ENCODE measurements at regions not wholly inside any gene's neighbourhood (a gene's known extent, or its start where the extent isn't known, plus 50 kb on each side); places are given as distances from the start of the nearest gene placed in this dataset.

- CTCF ChIA-PET: no interaction called here
Observed at GRCh38 chr3:180092889-180093288, 56.2 kb upstream of the PEX5L start.

GRCh38 chr3:180093535-180093934 lies 56.8 kb upstream of the PEX5L start:
- H3K27me3 ChIP-seq (ENCODE audit: control insufficient read depth, insufficient read depth, low read length): no peaks in the 10 kb centered on the region
- no peak overlapping the region for H3K4me3 ChIP-seq (ENCODE audit: low read depth, low read length)
- no peaks in the 10 kb centered on the region for H3K9me3 ChIP-seq (ENCODE audit: control insufficient read depth, insufficient read depth, low read length)
- no peak overlapping the region for H3K27ac ChIP-seq (ENCODE audit: low read depth, low read length)
- CTCF ChIA-PET: no interaction called here
- POLR2A ChIA-PET: no interaction called here
- DNase-seq (ENCODE audit: low read depth, low spot score): no peak
- TF ChIP-seq CTCF (IDR thresholded peaks at IDR 0.05; ENCODE audit: low read depth, low read length): no peak

More at GRCh38 chr3:180092889-180093288, 56.2 kb upstream of the PEX5L start:
- no peak for DNase-seq (ENCODE audit: low read depth, low spot score)
- no peaks in the 10 kb centered on the region for H3K27me3 ChIP-seq (ENCODE audit: control insufficient read depth, insufficient read depth, low read length)
- no peaks in the 10 kb centered on the region for H3K9me3 ChIP-seq (ENCODE audit: control insufficient read depth, insufficient read depth, low read length)
- no peak overlapping the region for H3K27ac ChIP-seq (ENCODE audit: low read depth, low read length)
- POLR2A ChIA-PET: no interaction called here
- TF ChIP-seq CTCF (IDR thresholded peaks at IDR 0.05; ENCODE audit: low read depth, low read length): no peak
- no peak overlapping the region for H3K4me3 ChIP-seq (ENCODE audit: low read depth, low read length)

- Histone ChIP-seq H3K4me3 (ENCODE audit: low read depth, low read length) (no peak overlapping the region), H3K27me3 (ENCODE audit: control insufficient read depth, insufficient read depth, low read length) (no peaks in the 10 kb centered on the region), H3K27ac (ENCODE audit: low read depth, low read length) (no peak overlapping the region), H3K9me3 (ENCODE audit: control insufficient read depth, insufficient read depth, low read length) (no peaks in the 10 kb centered on the region; the same call in 1 of the 2 replicates)
- no peak for DNase-seq (ENCODE audit: low read depth, low spot score)
- TF ChIP-seq CTCF (IDR thresholded peaks at IDR 0.05; ENCODE audit: low read depth, low read length): no peak
- CTCF ChIA-PET: interaction anchor here (0.6 to 0.7 kb wide), 2 partner anchors 41 to 67 kb away, joined by 3 to 4 read pairs; no protein-coding TSS in a partner anchor
- POLR2A ChIA-PET: interaction anchor here (0.7 kb wide), 1 partner anchor 12 kb away, joined by 5 read pairs; no protein-coding TSS in a partner anchor
Observed at GRCh38 chr3:180097626-180098025, 60.9 kb upstream of the PEX5L start.

- H3K27ac ChIP-seq (ENCODE audit: low read depth, low read length): no peak overlapping the region
- H3K4me3 ChIP-seq (ENCODE audit: low read depth, low read length): no peak overlapping the region
- H3K9me3 ChIP-seq (ENCODE audit: control insufficient read depth, insufficient read depth, low read length): no peaks in the 10 kb centered on the region; the same call in 1 of the 2 replicates
- no peaks in the 10 kb centered on the region for H3K27me3 ChIP-seq (ENCODE audit: control insufficient read depth, insufficient read depth, low read length)
- no peak for DNase-seq (ENCODE audit: low read depth, low spot score)
- CTCF ChIA-PET: no interaction called here
- POLR2A ChIA-PET: no interaction called here
- TF ChIP-seq CTCF (IDR thresholded peaks at IDR 0.05; ENCODE audit: low read depth, low read length): no peak
Observed at GRCh38 chr3:180102134-180102533, 65.4 kb upstream of the PEX5L start.

- POLR2A ChIA-PET: no interaction called here
Observed at GRCh38 chr3:180102604-180103003, 65.9 kb upstream of the PEX5L start.

More at GRCh38 chr3:180102604-180103003, 65.9 kb upstream of the PEX5L start:
- no peak for TF ChIP-seq CTCF (IDR thresholded peaks at IDR 0.05; ENCODE audit: low read depth, low read length)
- CTCF ChIA-PET: no interaction called here
- no peak for DNase-seq (ENCODE audit: low read depth, low spot score)
- H3K27me3 ChIP-seq (ENCODE audit: control insufficient read depth, insufficient read depth, low read length): no peaks in the 10 kb centered on the region
- H3K4me3 ChIP-seq (ENCODE audit: low read depth, low read length): no peak overlapping the region
- no peaks in the 10 kb centered on the region; the same call in 1 of the 2 replicates for H3K9me3 ChIP-seq (ENCODE audit: control insufficient read depth, insufficient read depth, low read length)
- no peak overlapping the region for H3K27ac ChIP-seq (ENCODE audit: low read depth, low read length)
